K562 (cell line): ENCODE measurements at regions not wholly inside any gene's neighbourhood (a gene's known extent, or its start where the extent isn't known, plus 50 kb on each side); places are given as distances from the start of the nearest gene placed in this dataset.

ENCODE experiments used
- ATAC-seq: fragments of 200-7000 bp; cut with Tn5 transposase; 3 replicates; pipeline ENCODE4 v1.9.1; 2020; ENCODE audit warnings: moderate library complexity
- BruUV-seq: library from RNA; stranded (reverse); fragments of 400-500 nt; replicated peaks from 2 replicates; lab custom pipeline; 2021; lab: Mats Ljungman, UMichigan
- CTCF ChIA-PET: fragments of 300-600 bp; formaldehyde crosslinking; extraction: SDS; loops from one replicate; lab custom pipeline; 2021; ENCODE audit warnings: low intra/inter-chr PET ratio; lab: Yijun Ruan, JAX
- POLR2A ChIA-PET: fragments of 300-600, 350-650 bp; sonication (Branson Sonifier 250); formaldehyde crosslinking; extraction: SDS; loops from one replicate; lab custom pipeline; 2021; ENCODE audit warnings: antibody characterized with exemption, inconsistent platforms; lab: Yijun Ruan, JAX
- DNase-seq, 4 experiments: peaks; one replicate each; pipeline versions ENCODE4 v3.0.0 to v3.0.0-alpha.2; 2011 to 2018; ENCODE audit warnings: low spot score in 3 of 4, mixed read lengths in 3 of 4; ENCODE audit errors: extremely low read depth in 1 of 4
- FAIRE-seq: peaks from 2 replicates; lab custom pipeline; 2011; peaks lifted over from hg19 to GRCh38; lab: Jason Lieb, UNC
- H2AFZ ChIP-seq: 2 replicates; pipeline ENCODE4 v1.6.0; 2011; ENCODE audit warnings: low read depth, low read length, control low read depth, inconsistent platforms
- H3K27ac ChIP-seq: fragments of 200-600 bp; 3 replicates; pipeline ENCODE4 v1.8.0; 2011; ENCODE audit warnings: low read depth, mild to moderate bottlenecking, control low read depth, inconsistent platforms, low read length, moderate library complexity, mixed read lengths; ENCODE audit errors: extremely low read depth
- H3K27me3 ChIP-seq, 2 experiments: fragments of 300-600 bp in 1 of 2; 2 replicates in 1 of 2; 3 replicates in 1 of 2; pipeline versions ENCODE4 v1.6.0 to v1.8.0; 2011; ENCODE audit warnings: inconsistent platforms in 2 of 2, low read length in 2 of 2, mild to moderate bottlenecking in 1 of 2, mixed read lengths in 1 of 2, moderate library complexity in 1 of 2; ENCODE audit not compliant: control insufficient read depth in 2 of 2, insufficient read depth in 2 of 2
- H3K36me3 ChIP-seq: fragments of 300-600 bp; 3 replicates; pipeline ENCODE4 v1.8.0; 2011; ENCODE audit warnings: mild to moderate bottlenecking, low read length, inconsistent platforms; ENCODE audit not compliant: control insufficient read depth, insufficient read depth
- H3K4me1 ChIP-seq, 2 experiments: fragments of 200-600 bp in 1 of 2; replicated peaks in 1 of 2; 2 replicates in 1 of 2; 3 replicates in 1 of 2; pipeline versions ENCODE4 v1.5.1 to v1.8.0; 2011; ENCODE audit warnings: inconsistent platforms in 2 of 2, low read length in 2 of 2, mild to moderate bottlenecking in 1 of 2, mixed read lengths in 1 of 2, moderate library complexity in 1 of 2; ENCODE audit not compliant: control insufficient read depth in 2 of 2, insufficient read depth in 2 of 2
- H3K4me2 ChIP-seq: 2 replicates; pipeline ENCODE4 v1.6.1; 2011; ENCODE audit warnings: low read length, control low read depth, inconsistent platforms, mixed read lengths; ENCODE audit not compliant: insufficient read depth
- H3K4me3 ChIP-seq: fragments of 200-600 bp; sonication (generic), shearing (Covaris generic); 2 replicates; pipeline ENCODE4 v1.5.1; 2016; ENCODE audit warnings: control low read depth, inconsistent platforms
- H3K79me2 ChIP-seq: fragments of 200-600 bp; 3 replicates; pipeline ENCODE4 v1.8.0; 2011; ENCODE audit warnings: low read length, inconsistent platforms; ENCODE audit not compliant: control insufficient read depth, insufficient read depth
- H3K9ac ChIP-seq, 2 experiments: 2 replicates each; pipeline versions ENCODE4 v1.6.0 to v1.6.1; 2011; ENCODE audit warnings: low read depth in 2 of 2, low read length in 2 of 2, control low read depth in 1 of 2, inconsistent platforms in 1 of 2, mild to moderate bottlenecking in 1 of 2, mixed read lengths in 1 of 2; ENCODE audit not compliant: insufficient read depth in 1 of 2
- H3K9me1 ChIP-seq: one replicate; pipeline ENCODE4 v1.6.0; 2011; ENCODE audit warnings: inconsistent platforms, mild to moderate bottlenecking, low read length, moderate library complexity; ENCODE audit not compliant: control insufficient read depth, insufficient read depth
- H3K9me3 ChIP-seq: replicated peaks from 2 replicates; pipeline ENCODE4 v1.5.1; 2011; ENCODE audit warnings: low read depth, low read length, inconsistent platforms; ENCODE audit not compliant: control insufficient read depth, insufficient read depth
- H4K20me1 ChIP-seq: replicated peaks from 2 replicates; pipeline ENCODE4 v1.6.1; 2011; ENCODE audit warnings: low read length, inconsistent platforms, mixed read lengths; ENCODE audit not compliant: control insufficient read depth, insufficient read depth
- BRD9 ChIP-seq: fragments of 450-650 bp; IDR thresholded peaks from 2 replicates; pipeline ENCODE4 v1.6.1; 2018; ENCODE audit warnings: low read depth; ENCODE audit not compliant: partially characterized antibody
- BRF1 ChIP-seq: IDR thresholded peaks from 3 replicates; pipeline ENCODE4 v1.6.1; 2011; ENCODE audit warnings: borderline replicate concordance, mild to moderate bottlenecking; ENCODE audit not compliant: insufficient read length; ENCODE audit errors: extremely low read depth
- MED1 ChIP-seq: sonication (generic); formaldehyde crosslinking; IDR thresholded peaks from 2 replicates; pipeline ENCODE4 v1.8.1; 2023; ENCODE audit warnings: missing genetic modification reagents, borderline replicate concordance
- RAD21 ChIP-seq, 2 experiments: fragments of 250-450 bp in 1 of 2; fragments of 450-650 bp in 1 of 2; sonication (Bioruptor Pico) in 1 of 2; formaldehyde crosslinking in 1 of 2; IDR thresholded peaks in 1 of 2; conservative IDR thresholded peaks in 1 of 2; 2 replicates each; pipeline versions ENCODE4 v1.4.0 to v1.8.0; 2020 to 2022; ENCODE audit warnings: mild to moderate bottlenecking in 2 of 2, moderate library complexity in 1 of 2
- RAD51 ChIP-seq: fragments of 450-650 bp; IDR thresholded peaks from 2 replicates; pipeline ENCODE4 v1.7.1; 2016; ENCODE audit warnings: low read depth, mild to moderate bottlenecking, borderline replicate concordance
- RFX5 ChIP-seq: IDR thresholded peaks from 2 replicates; pipeline ENCODE4 v1.6.1; 2011; ENCODE audit warnings: low read depth, mild to moderate bottlenecking, improper control_type of control experiment, low read length
- RUNX1 ChIP-seq: sonication (generic); IDR thresholded peaks from 2 replicates; pipeline ENCODE4 v1.6.1; 2016; ENCODE audit warnings: antibody characterized with exemption, low read depth
- TEAD1 ChIP-seq, 2 experiments: fragments of 450-650 bp in 1 of 2; sonication (generic) in 1 of 2; formaldehyde crosslinking; IDR thresholded peaks; 2 replicates each; pipeline versions ENCODE4 v1.4.0 to v1.8.0; 2020 to 2022; ENCODE audit warnings: mild to moderate bottlenecking in 2 of 2, missing genetic modification reagents in 1 of 2
- WHSC1 ChIP-seq: IDR thresholded peaks from one replicate; pipeline ENCODE4 v1.6.1; 2012; ENCODE audit warnings: low read length, control low read depth, inconsistent platforms
- ZNF133 ChIP-seq: fragments of 250-450 bp; sonication (Bioruptor Pico); IDR thresholded peaks from 2 replicates; pipeline ENCODE4 v1.4.0; 2020; ENCODE audit warnings: mild to moderate bottlenecking
- ZNF134 ChIP-seq: fragments of 250-450 bp; sonication (Bioruptor Pico); conservative IDR thresholded peaks from 2 replicates; pipeline ENCODE4 v1.4.0; 2020
- ZNF143 ChIP-seq: sonication (generic); formaldehyde crosslinking; IDR thresholded peaks from 2 replicates; pipeline ENCODE4 v1.9.0; 2022; ENCODE audit warnings: mild to moderate bottlenecking, missing genetic modification reagents
- ZNF224 ChIP-seq: sonication (generic); formaldehyde crosslinking; IDR thresholded peaks from 2 replicates; pipeline ENCODE4 v1.8.0; 2022; ENCODE audit warnings: mild to moderate bottlenecking, missing genetic modification reagents
- ZNF253 ChIP-seq: fragments of 250-450 bp; sonication (Bioruptor Pico); conservative IDR thresholded peaks from 2 replicates; pipeline ENCODE4 v1.6.1; 2021; ENCODE audit warnings: mild to moderate bottlenecking
- WGBS: fragments of 100-300 bp; shearing (Covaris generic); methylation state at CpG from one replicate; pipeline ENCODE4 v1.1.6; 2016; ENCODE audit warnings: low coverage, mixed read lengths; ENCODE audit not compliant: insufficient coverage; ENCODE audit errors: missing lambda C conversion rate; 5-methylcytosine and 5-hydroxymethylcytosine counted together
- in situ Hi-C: fragments of 300-500 bp; cut with MboI; formaldehyde crosslinking; loops from 4 replicates; pipeline ENCODE4 v1.15.0; 2018; ENCODE audit warnings: inconsistent platforms, mixed read lengths
- intact Hi-C: fragments of 100-400 bp; cut with micrococcal nuclease; formaldehyde crosslinking; loops from 2 replicates; pipeline ENCODE4 v1.14.2; 2022
- TF ChIP-seq, protein P1 (sequence below): fragments of 250-450 bp; sonication (Bioruptor Pico); IDR thresholded peaks from 2 replicates; pipeline ENCODE4 v1.5.0; 2021
- TF ChIP-seq, protein P2 (sequence below): fragments of 450-650 bp; IDR thresholded peaks from 2 replicates; pipeline ENCODE4 v1.6.1; 2016; ENCODE audit warnings: antibody characterized with exemption
- TF ChIP-seq, protein P3 (sequence below), 3 experiments: IDR thresholded peaks in 2 of 3; conservative IDR thresholded peaks in 1 of 3; 2 replicates each; pipeline ENCODE4 v1.5.1; 2011 to 2012; ENCODE audit warnings: low read length in 3 of 3, mild to moderate bottlenecking in 3 of 3, control low read depth in 2 of 3, improper control_type of control experiment in 1 of 3, inconsistent platforms in 1 of 3, low read depth in 1 of 3, mixed read lengths in 1 of 3, moderate library complexity in 1 of 3; ENCODE audit not compliant: insufficient read depth in 2 of 3

DNA sequence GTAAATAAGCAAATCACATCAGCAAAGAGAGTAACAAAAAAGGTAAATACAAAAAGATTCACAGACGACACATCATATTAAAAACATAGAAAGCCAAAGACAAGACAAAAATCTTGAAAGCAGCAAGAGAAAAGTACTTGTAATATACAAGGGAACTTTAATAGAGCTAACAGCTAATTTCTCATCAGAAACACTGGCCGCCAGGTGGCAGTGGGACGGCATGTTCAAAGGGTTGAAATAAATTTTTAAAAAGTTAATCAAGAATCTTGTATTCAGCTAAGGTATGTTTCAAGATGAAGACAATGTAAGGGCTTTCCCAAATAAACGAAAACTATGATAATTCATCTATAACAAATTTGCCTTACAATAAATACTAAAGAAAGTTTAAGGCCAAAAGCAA is 358.1 kb downstream of the LRRIQ3 start:
- DNase-seq (peak in 1 of 4 experiments; percentile 13), ATAC-seq (no peak), FAIRE-seq (no peak)
- H3K4me2 ChIP-seq = no peak overlapping the region
- H3K9me3 ChIP-seq = no peaks in the 10 kb centered on the region
- no peak overlapping the region for H3K27ac ChIP-seq
- no peaks in the 10 kb centered on the region for H3K79me2 ChIP-seq
- POLR2A ChIA-PET = no interaction called here
- no peak overlapping the region for H3K4me3 ChIP-seq
- no peak overlapping the region for H3K9ac ChIP-seq
- H3K36me3 ChIP-seq = no peaks in the 10 kb centered on the region
- CTCF ChIA-PET = interaction anchor here (0.6 kb wide), 2 partner anchors 665 to 927 kb away, joined by 3 read pairs; no protein-coding TSS in a partner anchor
- no peaks in the 10 kb centered on the region for H3K27me3 ChIP-seq
- TF ChIP-seq BRD9 (no peak), ZNF253 (no peak), TEAD1 (CRISPR knock-in tag; IDR thresholded peaks at IDR 0.05) (no peak), ZNF143 (CRISPR knock-in tag) (no peak), BRF1 (no peak), RAD51 (no peak), ZNF134 (CRISPR knock-in tag) (no peak), ZNF133 (no peak), WHSC1 (no peak), RFX5 (no peak), MED1 (no peak), ZNF224 (CRISPR knock-in tag) (no peak), RUNX1 (no peak), RAD21 (CRISPR knock-in tag; conservative IDR thresholded peaks at IDR 0.05 in 1 of 2, IDR thresholded peaks at IDR 0.05 in 1 of 2) (peak; percentile 13 to 38; a peak in 2 of 4 replicates)
- TF ChIP-seq, protein P1, sequence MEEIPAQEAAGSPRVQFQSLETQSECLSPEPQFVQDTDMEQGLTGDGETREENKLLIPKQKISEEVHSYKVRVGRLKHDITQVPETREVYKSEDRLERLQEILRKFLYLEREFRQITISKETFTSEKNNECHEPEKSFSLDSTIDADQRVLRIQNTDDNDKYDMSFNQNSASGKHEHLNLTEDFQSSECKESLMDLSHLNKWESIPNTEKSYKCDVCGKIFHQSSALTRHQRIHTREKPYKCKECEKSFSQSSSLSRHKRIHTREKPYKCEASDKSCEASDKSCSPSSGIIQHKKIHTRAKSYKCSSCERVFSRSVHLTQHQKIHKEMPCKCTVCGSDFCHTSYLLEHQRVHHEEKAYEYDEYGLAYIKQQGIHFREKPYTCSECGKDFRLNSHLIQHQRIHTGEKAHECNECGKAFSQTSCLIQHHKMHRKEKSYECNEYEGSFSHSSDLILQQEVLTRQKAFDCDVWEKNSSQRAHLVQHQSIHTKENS = no peak
- TF ChIP-seq, protein P2, sequence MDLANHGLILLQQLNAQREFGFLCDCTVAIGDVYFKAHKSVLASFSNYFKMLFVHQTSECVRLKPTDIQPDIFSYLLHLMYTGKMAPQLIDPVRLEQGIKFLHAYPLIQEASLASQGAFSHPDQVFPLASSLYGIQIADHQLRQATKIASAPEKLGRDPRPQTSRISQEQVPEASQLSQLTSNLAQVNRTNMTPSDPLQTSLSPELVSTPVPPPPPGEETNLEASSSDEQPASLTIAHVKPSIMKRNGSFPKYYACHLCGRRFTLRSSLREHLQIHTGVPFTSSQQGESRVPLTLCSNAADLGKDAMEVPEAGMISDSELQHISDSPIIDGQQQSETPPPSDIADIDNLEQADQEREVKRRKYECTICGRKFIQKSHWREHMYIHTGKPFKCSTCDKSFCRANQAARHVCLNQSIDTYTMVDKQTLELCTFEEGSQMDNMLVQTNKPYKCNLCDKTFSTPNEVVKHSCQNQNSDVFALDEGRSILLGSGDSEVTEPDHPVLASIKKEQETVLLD = no peak
- TF ChIP-seq, protein P3, sequence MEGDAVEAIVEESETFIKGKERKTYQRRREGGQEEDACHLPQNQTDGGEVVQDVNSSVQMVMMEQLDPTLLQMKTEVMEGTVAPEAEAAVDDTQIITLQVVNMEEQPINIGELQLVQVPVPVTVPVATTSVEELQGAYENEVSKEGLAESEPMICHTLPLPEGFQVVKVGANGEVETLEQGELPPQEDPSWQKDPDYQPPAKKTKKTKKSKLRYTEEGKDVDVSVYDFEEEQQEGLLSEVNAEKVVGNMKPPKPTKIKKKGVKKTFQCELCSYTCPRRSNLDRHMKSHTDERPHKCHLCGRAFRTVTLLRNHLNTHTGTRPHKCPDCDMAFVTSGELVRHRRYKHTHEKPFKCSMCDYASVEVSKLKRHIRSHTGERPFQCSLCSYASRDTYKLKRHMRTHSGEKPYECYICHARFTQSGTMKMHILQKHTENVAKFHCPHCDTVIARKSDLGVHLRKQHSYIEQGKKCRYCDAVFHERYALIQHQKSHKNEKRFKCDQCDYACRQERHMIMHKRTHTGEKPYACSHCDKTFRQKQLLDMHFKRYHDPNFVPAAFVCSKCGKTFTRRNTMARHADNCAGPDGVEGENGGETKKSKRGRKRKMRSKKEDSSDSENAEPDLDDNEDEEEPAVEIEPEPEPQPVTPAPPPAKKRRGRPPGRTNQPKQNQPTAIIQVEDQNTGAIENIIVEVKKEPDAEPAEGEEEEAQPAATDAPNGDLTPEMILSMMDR (IDR thresholded peaks at IDR 0.05 in 2 of 3, conservative IDR thresholded peaks at IDR 0.05 in 1 of 3; ENCODE audit: insufficient read depth in 2 of 3, low read depth in 1 of 3, low read length in 3 of 3) = peak in 1 of 3 experiments; percentile 16; a peak in 1 of 6 replicates
- no peaks in the 10 kb centered on the region for H3K9me1 ChIP-seq
- in situ Hi-C loops = no loop called here
- no peak overlapping the region for H2AFZ ChIP-seq
- intact Hi-C loops = loop anchor here (2.0 to 10.0 kb wide), 2 partner anchors 625 to 849 kb away; no protein-coding TSS in a partner anchor
- no peaks in the 10 kb centered on the region for H4K20me1 ChIP-seq
- H3K4me1 ChIP-seq = no peaks in the 10 kb centered on the region
- 2% methylated on average over 4 of the region's 4 CpGs for WGBS
- no TSS peak for BruUV-seq
